ENCODE measurements at regions not wholly inside any gene's neighbourhood (a gene's known extent, or its start where the extent isn't known, plus 50 kb on each side); places are given as distances from the start of the nearest gene placed in this dataset.

DNA sequence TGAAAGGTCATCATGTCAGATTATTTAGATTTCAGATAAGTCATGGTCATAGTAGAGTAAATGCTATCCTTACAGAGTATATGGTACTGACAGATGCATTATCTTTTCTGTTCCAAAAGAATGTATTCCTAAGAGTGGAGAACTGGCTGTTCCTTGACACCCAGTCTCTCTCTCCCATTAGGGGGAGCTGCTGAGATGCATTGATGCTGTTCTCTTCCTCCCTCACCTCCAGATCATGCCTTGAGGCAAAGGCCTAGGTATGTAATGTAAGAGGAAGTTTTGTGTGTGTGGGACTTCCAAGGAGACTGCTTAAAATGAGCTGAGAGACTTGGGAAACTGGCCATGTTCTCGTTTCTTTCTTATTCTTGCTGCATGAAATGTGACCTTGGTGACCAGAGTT, 979.5 kb upstream of the CELF4 start:
- TF ChIP-seq, protein P1, sequence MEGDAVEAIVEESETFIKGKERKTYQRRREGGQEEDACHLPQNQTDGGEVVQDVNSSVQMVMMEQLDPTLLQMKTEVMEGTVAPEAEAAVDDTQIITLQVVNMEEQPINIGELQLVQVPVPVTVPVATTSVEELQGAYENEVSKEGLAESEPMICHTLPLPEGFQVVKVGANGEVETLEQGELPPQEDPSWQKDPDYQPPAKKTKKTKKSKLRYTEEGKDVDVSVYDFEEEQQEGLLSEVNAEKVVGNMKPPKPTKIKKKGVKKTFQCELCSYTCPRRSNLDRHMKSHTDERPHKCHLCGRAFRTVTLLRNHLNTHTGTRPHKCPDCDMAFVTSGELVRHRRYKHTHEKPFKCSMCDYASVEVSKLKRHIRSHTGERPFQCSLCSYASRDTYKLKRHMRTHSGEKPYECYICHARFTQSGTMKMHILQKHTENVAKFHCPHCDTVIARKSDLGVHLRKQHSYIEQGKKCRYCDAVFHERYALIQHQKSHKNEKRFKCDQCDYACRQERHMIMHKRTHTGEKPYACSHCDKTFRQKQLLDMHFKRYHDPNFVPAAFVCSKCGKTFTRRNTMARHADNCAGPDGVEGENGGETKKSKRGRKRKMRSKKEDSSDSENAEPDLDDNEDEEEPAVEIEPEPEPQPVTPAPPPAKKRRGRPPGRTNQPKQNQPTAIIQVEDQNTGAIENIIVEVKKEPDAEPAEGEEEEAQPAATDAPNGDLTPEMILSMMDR (IDR thresholded peaks at IDR 0.05), result no peak
- TF ChIP-seq POLR2A (IDR thresholded peaks at IDR 0.05) (no peak), POLR2AphosphoS5 (IDR thresholded peaks at IDR 0.05) (no peak)
